ENCODE measurements at regions not wholly inside any gene's neighbourhood (a gene's known extent, or its start where the extent isn't known, plus 50 kb on each side); places are given as distances from the start of the nearest gene placed in this dataset.

- no peaks in the 10 kb centered on the region for H3K36me3 ChIP-seq
- no peaks in the 10 kb centered on the region for H3K4me1 ChIP-seq
- no peaks in the 10 kb centered on the region for H3K27me3 ChIP-seq
- no peak for TF ChIP-seq CTCF (IDR thresholded peaks at IDR 0.05)
- no peak overlapping the region for H3K27ac ChIP-seq
- no peak overlapping the region for H3K4me3 ChIP-seq
- no peak overlapping the region for H3K9ac ChIP-seq (ENCODE audit: low read depth in 2 of 2, low read length in 2 of 2)
- no peak for DNase-seq
- H3K9me3 ChIP-seq: no peaks in the 10 kb centered on the region
- intact Hi-C loops (cut with DNase I): no loop called here
These were observed 234.9 kb upstream of the POU2AF2 start for GRCh38 chr11:111010391-111011274.

- H3K9me3 ChIP-seq: no peaks in the 10 kb centered on the region
- no peaks in the 10 kb centered on the region for H3K4me1 ChIP-seq
- no peak overlapping the region for H3K4me3 ChIP-seq
- no peaks in the 10 kb centered on the region for H3K36me3 ChIP-seq
- H3K27me3 ChIP-seq: no peaks in the 10 kb centered on the region
- no peak for DNase-seq
- intact Hi-C loops (cut with DNase I): no loop called here
- H3K9ac ChIP-seq (ENCODE audit: low read depth in 2 of 2, low read length in 2 of 2): no peak overlapping the region
- TF ChIP-seq CTCF (IDR thresholded peaks at IDR 0.05): no peak
- H3K27ac ChIP-seq: no peak overlapping the region
These were observed 239.3 kb upstream of the POU2AF2 start for GRCh38 chr11:111006227-111006626.

GRCh38 chr11:111001986-111002611 is 243.4 kb upstream of the POU2AF2 start:
- no peak overlapping the region for H3K9ac ChIP-seq (ENCODE audit: low read depth in 2 of 2, low read length in 2 of 2)
- TF ChIP-seq CTCF (IDR thresholded peaks at IDR 0.05): no peak
- no peak overlapping the region for H3K4me3 ChIP-seq
- no peak overlapping the region for H3K27ac ChIP-seq
- no peaks in the 10 kb centered on the region for H3K27me3 ChIP-seq
- intact Hi-C loops (cut with DNase I): no loop called here
- H3K9me3 ChIP-seq: no peaks in the 10 kb centered on the region
- no peaks in the 10 kb centered on the region for H3K36me3 ChIP-seq
- no peaks in the 10 kb centered on the region for H3K4me1 ChIP-seq
- no peak for DNase-seq

GRCh38 chr11:111001081-111001430 is 244.5 kb upstream of the POU2AF2 start:
- H3K27me3 ChIP-seq: no peaks in the 10 kb centered on the region
- no peaks in the 10 kb centered on the region for H3K36me3 ChIP-seq
- no peak overlapping the region for H3K9ac ChIP-seq (ENCODE audit: low read depth in 2 of 2, low read length in 2 of 2)
- no peak for DNase-seq
- TF ChIP-seq CTCF (IDR thresholded peaks at IDR 0.05): no peak
- H3K27ac ChIP-seq: no peak overlapping the region
- no peaks in the 10 kb centered on the region for H3K9me3 ChIP-seq
- H3K4me1 ChIP-seq: no peaks in the 10 kb centered on the region
- no peak overlapping the region for H3K4me3 ChIP-seq
- intact Hi-C loops (cut with DNase I): no loop called here

- H3K27ac ChIP-seq: no peak overlapping the region
- intact Hi-C loops (cut with DNase I): no loop called here
- no peak for TF ChIP-seq CTCF (IDR thresholded peaks at IDR 0.05)
These were observed 245.0 kb upstream of the POU2AF2 start for GRCh38 chr11:111000400-111001080.

More at GRCh38 chr11:111000400-111001080, 245.0 kb upstream of the POU2AF2 start:
- H3K4me1 ChIP-seq: no peaks in the 10 kb centered on the region
- H3K9ac ChIP-seq (ENCODE audit: low read depth in 2 of 2, low read length in 2 of 2): no peak overlapping the region
- H3K4me3 ChIP-seq: no peak overlapping the region
- H3K27me3 ChIP-seq: no peaks in the 10 kb centered on the region
- H3K36me3 ChIP-seq: no peaks in the 10 kb centered on the region
- H3K9me3 ChIP-seq: no peaks in the 10 kb centered on the region
- DNase-seq: no peak
